ENCODE measurements at regions not wholly inside any gene's neighbourhood (a gene's known extent, or its start where the extent isn't known, plus 50 kb on each side); places are given as distances from the start of the nearest gene placed in this dataset.

- no peak for DNase-seq
Observed at GRCh38 chr17:77493901-77494663, 353.3 kb downstream of the SEC14L1 start.

- peak; percentile 35 to 51 for DNase-seq
Observed at GRCh38 chr17:77494664-77495435, 354.1 kb downstream of the SEC14L1 start.

- DNase-seq = no peak
Observed at GRCh38 chr17:77495575-77495974, 354.8 kb downstream of the SEC14L1 start.

- DNase-seq = no peak
Observed at GRCh38 chr17:77496401-77496801, 355.6 kb downstream of the SEC14L1 start.

GRCh38 chr17:77496831-77497577, 356.2 kb downstream of the SEC14L1 start:
- DNase-seq = no peak

- DNase-seq = no peak
Observed at GRCh38 chr17:77497578-77497934, 356.8 kb downstream of the SEC14L1 start.

GRCh38 chr17:77498091-77498741, 357.4 kb downstream of the SEC14L1 start:
- DNase-seq = no peak

- no peak for DNase-seq
Observed at GRCh38 chr17:77498791-77499698, 358.3 kb downstream of the SEC14L1 start.

- DNase-seq = no peak
Observed at GRCh38 chr17:77499699-77500435, 359.1 kb downstream of the SEC14L1 start.

GRCh38 chr17:77501101-77501566, 360.4 kb downstream of the SEC14L1 start:
- DNase-seq = no peak

- DNase-seq = no peak
Observed at GRCh38 chr17:77501751-77502625, 361.2 kb downstream of the SEC14L1 start.

GRCh38 chr17:77502626-77503292, 362.0 kb downstream of the SEC14L1 start:
- no peak for DNase-seq

GRCh38 chr17:77503293-77503655, 362.5 kb downstream of the SEC14L1 start:
- DNase-seq = no peak

- DNase-seq = no peak
Observed at GRCh38 chr17:77503916-77504651, 363.3 kb downstream of the SEC14L1 start.

- DNase-seq = no peak
Observed at GRCh38 chr17:77504652-77505155, 363.9 kb downstream of the SEC14L1 start.

- DNase-seq = no peak
Observed at GRCh38 chr17:77505181-77505639, 364.4 kb downstream of the SEC14L1 start.

GRCh38 chr17:77506371-77506991, 365.7 kb downstream of the SEC14L1 start:
- no peak for DNase-seq
